Renal cortex interstitium (tissue), 11 donors: ENCODE measurements at regions not wholly inside any gene's neighbourhood (a gene's known extent, or its start where the extent isn't known, plus 50 kb on each side); places are given as distances from the start of the nearest gene placed in this dataset.
"Not testable (repeated sequence)": the region's sequence is repeated elsewhere in the genome, so short reads cannot be mapped to it uniquely, and the experiment has no call there.

Experiments used
- DNase-seq, 11 donors: peaks; one replicate each; pipeline ENCODE4 v3.0.0-alpha.2; 2013; ENCODE audit warnings: low read depth in 9 of 11, low spot score in 4 of 11; ENCODE audit errors: extremely low read depth in 1 of 11

DNA sequence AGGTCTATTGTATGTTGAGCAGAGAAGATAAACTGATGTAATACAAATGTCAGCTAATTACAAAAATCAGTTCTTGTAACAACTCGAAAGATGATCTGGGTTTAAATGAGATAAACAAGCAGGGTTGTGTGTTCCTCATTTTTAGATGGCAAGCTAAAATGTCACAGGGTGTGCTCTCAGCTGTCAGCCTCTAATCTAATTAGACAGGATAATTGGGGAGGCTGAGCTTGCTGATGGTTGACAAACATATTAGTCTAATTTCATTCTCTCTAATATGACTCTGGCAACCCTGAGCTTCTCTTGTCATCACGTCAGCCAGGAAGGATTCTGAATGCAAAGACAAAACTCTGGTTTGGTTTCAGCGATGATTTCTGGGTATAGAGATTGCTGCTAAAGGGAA, 335.3 kb upstream of the KAZN start:
- DNase-seq = no peak

DNA sequence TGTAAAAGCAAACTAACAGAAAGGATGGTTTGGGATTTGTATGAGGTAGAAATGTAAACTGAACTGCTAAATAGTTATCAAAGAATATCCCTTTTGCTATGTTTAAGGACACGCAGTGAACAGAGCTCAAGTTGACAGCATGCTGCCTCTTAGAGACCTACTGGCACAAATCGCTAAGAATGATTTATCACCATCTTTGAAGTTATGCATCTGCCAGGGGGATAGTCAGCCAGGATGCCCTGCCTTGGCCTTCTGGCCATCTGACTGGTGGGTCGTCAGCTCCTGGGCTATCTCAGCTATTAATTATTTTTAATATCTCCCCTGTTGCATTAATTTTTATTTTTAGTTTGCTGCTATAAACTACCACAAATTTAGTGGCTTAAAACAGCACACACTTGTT, 334.8 kb upstream of the KAZN start:
- DNase-seq = no peak

DNA sequence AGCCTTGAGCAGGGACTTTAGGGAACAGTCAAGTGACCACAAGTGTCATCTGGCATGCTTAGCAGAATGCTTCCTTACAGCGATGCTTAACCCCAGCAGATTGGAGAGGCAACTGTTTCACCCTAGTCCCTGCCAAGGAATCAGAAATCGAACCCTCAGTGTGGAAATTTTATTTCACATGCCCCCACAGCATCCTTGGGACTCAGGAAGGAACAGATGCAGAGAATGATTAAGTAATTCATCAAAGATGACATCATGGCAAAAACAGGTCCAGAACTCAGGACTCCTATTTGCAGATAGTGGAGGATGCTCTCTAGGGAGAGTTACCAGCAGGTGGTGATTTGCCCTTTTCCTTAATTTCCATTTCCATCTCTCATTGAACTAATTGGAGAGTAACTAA, 333.0 kb upstream of the KAZN start:
- DNase-seq = no peak

DNA sequence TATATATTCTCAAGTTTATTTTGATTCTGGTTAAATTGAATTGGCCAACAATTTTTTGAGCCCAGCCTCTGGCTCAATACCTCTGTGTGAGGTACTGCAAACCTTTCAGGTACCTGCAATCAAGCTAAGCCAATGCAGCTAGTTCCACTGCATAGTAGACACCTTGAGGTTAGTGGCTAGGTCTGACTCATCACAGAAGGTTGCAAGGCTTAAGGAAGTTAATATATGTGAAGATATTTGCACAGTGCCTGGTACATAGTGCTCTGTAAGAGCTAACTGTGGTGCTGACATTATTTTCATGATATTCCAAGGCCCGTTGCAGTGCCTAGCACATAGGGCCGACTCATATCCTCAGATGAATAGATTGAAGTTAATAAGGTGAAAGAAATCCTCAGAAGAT, 330.5 kb upstream of the KAZN start:
- no peak for DNase-seq

DNA sequence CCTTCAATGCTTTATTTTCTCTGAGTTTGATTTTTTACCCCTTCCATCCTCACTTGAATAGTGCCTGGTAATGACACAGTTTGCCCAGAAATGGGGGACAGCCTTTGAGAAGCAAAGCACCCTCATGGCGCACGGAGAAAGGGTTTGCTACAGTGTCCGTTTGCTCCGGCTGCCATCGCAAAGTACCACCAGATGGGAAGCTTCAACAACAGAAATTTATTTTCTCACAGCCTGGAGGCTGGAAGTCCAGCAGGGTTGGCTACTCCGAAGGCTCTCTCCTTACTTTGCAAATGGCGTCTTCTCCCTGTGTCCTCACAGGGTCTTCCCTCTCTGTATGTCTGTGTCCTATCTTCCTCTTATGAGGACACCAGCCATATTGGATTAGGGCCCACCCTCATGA, 327.7 kb upstream of the KAZN start:
- no peak for DNase-seq

DNA sequence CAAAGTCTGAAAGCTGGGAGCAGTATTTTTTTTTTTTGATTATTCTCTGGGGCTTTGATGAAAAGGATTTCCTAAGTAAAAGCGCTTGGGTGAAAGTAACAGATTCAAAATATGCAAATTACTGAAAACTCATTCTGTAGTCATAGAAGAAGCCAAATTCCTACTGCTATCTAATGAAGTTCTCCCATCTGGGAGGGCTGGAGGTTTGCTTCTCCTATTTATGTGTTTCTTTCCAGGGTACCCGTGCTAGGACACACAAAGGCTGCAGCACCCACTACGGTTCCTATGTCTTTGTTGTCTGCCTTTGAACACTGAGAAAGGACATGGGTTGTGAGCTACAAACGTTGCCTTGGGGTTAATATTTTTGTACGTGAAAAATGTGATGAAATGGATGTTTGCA, 324.7 kb upstream of the KAZN start:
- DNase-seq = no peak

DNA sequence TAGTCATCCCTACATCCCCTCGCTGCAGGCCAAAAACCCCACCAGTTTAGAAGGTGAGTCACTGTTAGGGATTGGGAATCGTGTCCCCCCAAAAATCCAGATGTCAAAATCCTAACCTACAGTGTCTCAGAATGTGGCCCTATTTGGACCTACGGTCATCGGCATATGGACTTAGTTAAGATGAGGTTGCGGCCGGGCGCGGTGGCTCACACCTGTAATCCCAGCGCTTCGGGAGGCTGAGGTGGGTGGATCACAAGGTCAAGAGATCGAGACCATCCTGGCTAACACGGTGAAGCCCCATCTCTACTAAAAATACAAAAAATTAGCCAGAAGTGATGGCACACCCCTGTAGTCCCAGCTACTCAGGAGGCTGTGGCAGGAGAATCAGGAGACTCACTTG, 318.6 kb upstream of the KAZN start:
- not testable (repeated sequence) for DNase-seq

DNA sequence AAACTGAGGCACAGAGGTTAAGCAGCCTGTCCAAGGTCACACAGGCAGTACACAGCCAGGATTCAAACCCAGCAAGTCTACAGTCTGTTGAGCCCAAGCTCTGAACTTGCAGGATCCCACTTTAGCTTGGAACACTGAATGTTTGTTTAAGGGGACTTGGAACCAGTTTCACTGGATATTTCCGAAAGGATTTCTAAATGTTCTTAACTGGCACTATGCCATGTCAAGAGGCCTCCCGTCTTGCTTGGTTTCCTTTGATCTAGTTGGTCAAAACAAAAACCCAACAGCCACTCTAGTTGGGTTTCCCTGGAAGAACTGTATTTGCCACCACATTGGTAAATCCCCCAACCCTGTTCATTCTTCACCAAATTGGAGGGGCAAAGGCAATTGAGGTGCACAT, 317.6 kb upstream of the KAZN start:
- no peak for DNase-seq

DNA sequence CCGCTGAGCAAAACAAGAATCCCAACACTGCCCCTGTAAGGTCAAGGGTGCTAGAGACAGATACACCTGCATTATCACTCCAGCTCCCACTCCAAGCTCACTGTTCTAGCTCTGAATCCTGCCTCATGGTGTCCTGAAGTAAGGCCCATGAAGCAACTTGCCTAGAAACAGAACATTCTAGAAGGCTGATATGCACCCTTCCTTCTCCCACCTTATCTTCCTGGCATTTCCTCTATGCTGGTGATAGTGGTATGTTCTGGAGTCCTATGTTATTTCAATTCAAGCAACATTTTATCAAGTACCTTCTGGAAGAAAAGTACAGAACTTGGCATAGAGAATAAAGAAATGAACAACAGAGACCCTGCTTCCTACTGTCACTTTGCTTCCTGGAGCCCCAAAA, 317.1 kb upstream of the KAZN start:
- no peak for DNase-seq

DNA sequence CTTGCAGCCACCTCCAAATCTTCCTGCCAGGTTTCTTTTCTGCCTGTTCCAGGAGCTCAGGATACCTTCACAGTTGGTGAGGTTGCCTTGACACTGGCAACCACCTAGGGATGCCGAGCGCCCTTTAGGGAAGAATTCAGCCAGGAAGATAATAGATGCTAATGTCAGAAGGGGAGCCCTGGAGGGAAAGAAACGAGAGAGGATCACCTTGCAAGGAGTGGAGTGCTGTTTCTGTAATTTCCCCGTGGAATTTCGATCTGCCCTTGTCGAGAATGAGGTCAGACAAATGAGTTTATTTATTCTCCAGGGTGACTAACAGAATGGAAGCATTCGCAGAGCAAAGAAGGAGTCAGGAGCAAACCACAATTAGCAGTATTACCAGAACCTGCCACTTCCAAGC, 315.8 kb upstream of the KAZN start:
- DNase-seq = no peak

DNA sequence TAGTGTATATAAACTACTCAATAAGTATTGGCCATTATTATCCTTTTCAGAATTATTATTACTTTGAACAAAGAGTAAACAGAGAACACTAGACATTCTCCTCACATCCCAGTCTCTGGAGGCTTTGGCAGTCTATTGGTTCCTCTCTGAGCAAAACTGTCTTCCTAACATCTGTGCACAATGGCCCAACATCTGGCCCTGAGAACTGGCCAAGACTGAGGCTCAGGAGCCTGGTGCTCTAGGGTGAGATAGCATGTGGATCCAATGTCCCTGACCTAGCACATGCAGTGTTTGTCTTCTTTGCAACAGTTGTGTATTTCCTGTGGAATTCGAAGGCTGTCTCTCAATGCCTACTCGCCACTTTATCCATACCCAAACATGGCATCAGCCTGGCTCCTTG, 313.2 kb upstream of the KAZN start:
- no peak for DNase-seq

DNA sequence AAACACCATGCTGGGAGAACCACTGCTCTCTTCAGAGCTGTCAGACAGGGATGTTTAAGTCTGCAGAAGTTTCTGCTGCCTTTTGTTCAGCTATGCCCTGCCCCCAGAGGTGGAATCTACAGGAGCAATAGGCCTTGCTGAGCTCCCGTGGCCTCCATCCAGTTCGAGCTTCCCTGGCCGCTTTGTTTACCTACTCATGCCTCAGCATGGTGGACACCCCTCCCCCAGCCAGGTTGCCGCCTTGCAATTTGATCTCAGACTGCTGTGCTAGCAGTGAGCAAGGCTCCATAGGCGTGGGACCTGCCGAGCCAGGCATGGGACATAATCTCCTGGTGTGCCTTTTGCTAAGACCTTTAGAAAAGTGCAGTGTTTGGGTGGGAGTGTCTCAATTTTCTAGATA, 307.3 kb upstream of the KAZN start:
- not testable (repeated sequence) for DNase-seq

DNA sequence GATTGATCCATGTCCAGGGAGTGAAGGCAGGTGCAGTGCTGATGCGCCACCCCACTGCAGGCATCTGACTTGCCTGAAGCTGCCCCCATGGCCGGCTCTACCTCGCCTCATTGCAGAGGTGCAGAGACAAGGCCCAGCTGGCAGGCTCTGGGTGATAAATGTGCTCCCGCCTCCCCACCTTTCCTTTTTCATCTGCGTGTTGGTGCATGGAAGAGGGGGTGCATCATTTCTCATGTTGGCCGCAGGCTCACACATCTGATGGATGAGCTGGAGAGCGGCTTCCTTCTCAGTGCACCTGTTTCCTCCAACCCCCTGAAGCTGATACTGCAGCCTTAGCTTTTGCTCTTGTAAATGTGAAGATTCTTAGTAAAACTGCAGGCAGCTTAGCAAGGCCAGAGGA, 306.0 kb upstream of the KAZN start:
- no peak for DNase-seq

DNA sequence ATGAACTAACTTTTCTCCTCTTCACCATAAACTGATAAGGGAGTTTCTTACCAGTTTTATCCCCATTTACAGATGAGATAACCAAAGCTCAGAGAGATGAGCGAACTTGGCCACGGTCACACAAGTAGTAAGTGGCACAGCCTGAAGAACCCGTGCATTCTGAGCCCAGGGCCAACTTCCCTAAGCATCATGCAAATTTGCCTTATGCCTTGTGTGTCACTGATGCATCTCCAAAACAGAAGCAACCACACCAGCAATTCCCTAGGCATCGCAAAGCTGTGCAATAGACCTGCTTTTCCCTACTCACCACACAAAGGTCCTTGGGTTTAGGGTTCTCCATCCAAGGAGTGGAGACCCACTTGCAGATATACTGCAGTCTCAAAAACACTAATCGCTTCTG, 304.5 kb upstream of the KAZN start:
- DNase-seq = no peak

DNA sequence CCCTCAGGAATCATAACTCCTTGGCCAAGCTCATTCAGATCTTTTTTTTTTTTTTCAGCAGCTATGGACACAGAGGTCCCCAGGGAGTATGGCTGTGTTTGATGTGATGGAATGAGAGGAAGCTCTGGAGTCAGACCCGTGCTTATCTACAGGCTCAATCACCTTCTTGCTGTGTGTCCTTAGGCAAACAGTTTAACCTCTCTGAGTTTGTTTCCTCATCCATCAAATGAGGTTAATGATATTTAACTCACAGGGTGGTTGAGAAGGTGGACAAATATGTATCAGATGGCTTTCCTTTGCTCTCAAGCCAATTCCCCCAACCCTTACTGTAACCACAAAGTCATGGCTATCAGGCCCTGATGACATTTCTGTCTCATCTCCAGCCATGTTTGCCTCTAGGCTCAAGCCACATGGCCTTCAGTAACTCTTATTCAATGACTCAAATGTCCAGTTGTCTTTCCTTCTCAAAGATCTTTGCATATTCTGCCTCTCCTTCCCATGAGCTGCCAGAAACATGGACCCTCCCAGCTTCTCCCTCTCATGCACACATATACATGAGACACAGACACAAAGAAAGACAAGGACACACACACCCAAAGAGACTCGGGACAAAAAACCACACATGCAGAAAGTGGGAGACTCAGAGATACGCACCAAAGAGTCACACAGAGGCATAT, 303.5 kb upstream of the KAZN start:
- no peak for DNase-seq

DNA sequence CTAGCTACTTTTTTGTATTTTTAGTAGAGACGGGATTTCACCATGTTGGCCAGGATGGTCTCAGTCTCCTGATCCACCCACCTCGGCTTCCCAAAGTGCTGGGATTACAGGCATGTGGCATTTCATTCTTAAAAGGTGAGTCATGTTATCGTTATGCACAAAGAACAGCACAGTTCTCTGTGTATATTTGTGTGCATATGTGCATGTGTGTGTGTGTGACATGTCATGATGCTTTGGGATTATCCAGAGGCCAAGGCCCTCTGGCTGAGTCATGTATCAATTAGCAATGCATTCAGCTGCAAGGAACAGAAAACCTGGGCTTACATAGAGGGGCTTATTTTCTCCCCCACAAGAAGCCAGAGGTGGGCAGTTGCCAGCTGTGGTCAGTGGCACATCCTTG, 301.7 kb upstream of the KAZN start:
- DNase-seq = no peak

DNA sequence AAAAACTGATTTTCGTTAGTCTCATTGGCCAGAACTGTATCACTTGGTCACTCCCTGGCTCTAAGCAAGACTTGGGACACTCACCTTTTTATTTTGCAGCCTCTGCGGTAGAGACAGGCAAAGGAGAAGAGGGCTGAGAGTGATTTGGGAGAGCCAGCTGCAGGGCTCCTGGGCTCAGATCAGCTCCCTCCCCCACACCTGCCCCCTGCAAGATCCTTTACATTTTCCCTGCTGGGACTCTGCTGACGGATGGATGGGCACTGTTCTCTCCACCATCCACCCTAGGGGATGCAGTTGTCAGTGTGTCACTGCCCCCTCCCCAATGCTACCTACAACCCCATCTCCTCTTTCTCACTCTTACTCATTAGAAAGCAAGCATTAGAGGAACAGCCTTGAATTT, 301.1 kb upstream of the KAZN start:
- DNase-seq = no peak

DNA sequence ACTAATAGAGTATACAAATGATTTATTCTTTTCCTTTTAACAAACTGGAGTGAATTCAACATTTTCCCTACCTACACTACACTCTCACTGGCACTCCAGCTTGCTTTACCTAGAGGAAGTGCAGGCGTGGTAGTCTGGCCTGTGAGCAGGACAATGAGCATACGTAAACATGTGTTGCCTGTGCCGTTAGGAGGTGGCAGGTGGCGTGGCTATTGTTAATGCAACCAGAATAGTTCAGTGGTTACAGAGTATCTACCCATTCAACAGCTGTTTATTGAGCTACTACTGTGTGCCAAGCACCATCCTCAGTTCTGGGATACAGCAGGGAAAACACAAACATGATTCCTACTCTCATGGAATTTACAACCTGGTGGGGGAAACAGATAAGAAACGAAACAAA, 299.7 kb upstream of the KAZN start:
- DNase-seq = no peak

DNA sequence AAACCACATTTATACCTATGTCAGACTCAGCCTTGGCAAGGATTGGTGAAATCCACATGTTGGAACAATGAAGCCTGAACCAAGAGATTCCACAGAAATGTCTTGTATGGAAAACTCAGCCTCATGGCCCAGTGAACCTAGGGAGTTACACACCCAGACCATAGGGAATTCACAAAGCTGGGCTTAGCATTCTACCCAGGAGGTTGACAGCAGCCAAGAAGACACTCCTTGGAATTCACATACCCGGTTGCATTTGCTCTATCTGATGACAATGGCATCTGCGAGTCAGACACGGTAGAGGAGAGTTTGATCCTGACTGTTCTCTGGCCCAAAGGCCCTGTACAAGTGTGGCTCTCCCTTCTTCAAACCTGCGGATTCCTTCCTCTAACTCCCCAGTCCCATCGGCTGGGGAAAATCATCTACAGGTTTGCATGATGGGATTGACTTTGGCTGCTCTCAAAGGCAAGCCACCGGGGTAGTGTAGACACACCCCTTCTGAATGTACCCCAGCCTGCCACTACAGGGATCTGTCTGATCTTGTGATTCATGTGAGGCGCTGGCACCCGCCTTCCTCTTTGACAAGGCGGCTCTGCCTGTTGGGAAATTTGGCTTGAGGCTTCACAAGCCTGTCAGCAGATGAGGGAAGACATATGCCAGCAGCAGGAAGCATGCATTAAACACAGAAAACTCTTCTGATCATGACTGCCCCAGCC, 297.3 kb upstream of the KAZN start:
- DNase-seq = peak in 5 of 11 donors; percentile 18 to 42 (median 34)

DNA sequence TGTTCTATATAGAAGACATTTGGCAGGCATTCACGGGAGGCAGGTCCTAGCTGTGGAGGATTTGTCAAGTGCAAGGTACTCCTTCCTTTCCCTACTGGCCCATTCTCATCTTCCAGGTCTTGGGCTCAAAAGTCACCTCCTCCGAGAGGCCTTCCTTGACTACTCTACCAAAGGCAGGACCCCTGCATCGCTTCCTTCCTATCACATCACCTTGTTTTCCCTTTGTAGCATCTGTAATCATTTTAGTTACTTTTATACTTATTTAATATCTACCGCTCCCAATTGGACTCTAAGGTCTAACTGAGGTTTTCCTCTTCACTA, 296.8 kb upstream of the KAZN start:
- DNase-seq = no peak

DNA sequence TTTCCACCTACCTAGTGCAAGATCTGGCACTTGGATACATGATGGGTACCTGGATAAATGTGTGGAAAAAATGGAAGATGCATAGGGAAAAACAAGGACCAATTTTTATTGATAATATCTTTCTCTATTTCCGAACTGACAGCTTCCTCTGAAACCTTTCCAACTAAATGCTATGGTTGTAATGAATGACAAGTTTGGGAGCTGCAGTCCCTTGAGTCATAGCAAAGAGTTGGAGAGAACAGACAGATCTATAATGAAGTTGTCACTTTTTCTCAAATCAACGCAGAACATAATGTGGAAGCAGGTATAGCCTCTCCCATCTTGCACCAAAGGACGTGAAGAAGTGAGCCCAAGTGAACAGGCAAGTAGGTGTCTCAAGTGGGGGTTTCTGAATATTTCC, 296.5 kb upstream of the KAZN start:
- DNase-seq = no peak
